HG02884 (cell line): ENCODE measurements at regions not wholly inside any gene's neighbourhood (a gene's known extent, or its start where the extent isn't known, plus 50 kb on each side); places are given as distances from the start of the nearest gene placed in this dataset.
"Not testable (repeated sequence)": the region's sequence is repeated elsewhere in the genome, so short reads cannot be mapped to it uniquely, and the experiment has no call there.

Source experiments
- ATAC-seq: cut with Tn5 transposase; IDR thresholded peaks from one replicate; pipeline ENCODE4 v1.9.1; 2021; ENCODE audit warnings: mild to moderate bottlenecking, moderate library complexity; ENCODE audit not compliant: unreplicated experiment

GRCh38 chr11:23318670-23319069 is 458.4 kb upstream of the CCDC179 start:
- ATAC-seq = no peak

DNA sequence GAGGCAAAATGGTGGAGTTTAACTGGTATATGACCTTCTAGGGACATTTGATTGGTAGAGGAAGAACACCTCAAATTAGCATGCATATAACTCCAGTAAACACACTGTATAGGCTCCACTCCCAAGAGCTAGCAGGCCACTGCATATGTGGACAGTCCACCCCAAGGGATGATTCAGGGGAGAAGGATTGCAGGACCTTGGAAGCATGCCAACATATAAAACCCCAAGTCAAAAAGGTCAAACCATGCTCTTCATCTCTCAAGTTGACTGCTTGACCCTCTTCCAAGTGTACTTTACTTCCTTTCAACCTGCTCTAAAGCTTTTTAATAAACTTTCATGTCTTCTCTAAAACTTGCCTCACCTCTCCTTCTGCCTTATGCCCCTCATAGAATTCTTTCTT is 459.9 kb upstream of the CCDC179 start:
- ATAC-seq = no peak

- ATAC-seq = not testable (repeated sequence)
Measured at GRCh38 chr11:23335586-23335985, 475.3 kb upstream of the CCDC179 start.

- ATAC-seq = no peak
Measured at GRCh38 chr11:23336961-23337360, 476.7 kb upstream of the CCDC179 start.

DNA sequence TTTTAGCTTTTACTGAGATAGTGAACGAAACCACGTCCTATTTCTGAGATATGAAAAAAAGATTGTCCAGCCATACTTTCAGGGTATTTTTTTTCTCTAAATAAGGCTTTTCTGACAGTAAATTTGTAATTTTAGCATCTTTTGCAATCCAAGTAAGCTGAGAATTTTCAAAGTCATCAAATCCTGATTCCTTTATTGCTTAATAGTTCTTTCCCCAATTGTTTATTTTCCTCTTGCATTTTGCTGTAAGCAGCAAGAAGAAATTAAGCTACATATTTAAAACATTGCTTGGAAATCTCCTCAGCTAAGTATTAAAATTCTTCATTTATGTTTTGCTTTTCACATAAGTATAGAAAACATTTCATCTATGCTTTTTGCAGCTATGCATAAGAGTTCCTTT is 493.3 kb upstream of the CCDC179 start:
- ATAC-seq = no peak

- no peak for ATAC-seq
Measured at GRCh38 chr11:23359297-23359696, 499.0 kb upstream of the CCDC179 start.

DNA sequence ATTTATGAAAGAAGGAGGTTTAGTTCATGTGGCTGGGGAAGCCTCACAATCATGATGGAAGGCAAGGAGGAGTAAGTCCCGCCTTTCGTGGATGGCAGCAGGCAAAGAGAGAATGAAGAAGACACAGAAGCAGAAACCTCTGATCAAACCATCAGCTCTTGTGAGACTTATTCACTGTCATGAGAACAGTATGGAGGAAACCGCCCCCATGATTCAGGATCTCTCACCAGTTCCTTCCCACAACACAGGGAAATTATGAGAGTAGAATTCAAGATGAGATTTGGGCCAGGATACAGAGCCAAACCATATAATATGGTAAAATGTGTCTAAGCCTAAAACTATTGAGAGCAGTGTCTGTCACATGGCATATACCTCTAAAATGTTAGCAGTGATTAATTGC is 503.8 kb upstream of the CCDC179 start:
- ATAC-seq = no peak

- ATAC-seq = no peak
Measured at GRCh38 chr11:23370580-23371275, 510.5 kb upstream of the CCDC179 start.

DNA sequence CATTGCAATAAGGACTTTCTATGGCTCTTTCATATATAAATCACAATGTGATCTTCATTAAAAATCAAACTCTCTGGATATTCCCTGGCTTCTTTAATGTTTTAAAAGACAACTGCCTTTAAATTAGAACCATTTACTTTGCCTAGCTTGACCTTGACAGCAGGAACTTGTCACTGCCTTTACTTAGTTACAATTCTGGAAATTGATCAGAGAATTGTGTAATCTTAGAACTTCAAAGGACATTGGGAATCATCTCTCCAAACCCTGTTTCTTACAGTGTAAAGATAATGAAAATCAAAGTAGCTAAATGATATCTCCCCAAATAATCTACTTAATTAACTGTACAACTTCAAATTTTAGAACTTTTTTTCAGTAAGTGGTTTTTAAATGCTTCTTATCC is 517.6 kb upstream of the CCDC179 start:
- no peak for ATAC-seq

GRCh38 chr11:23391031-23391430 is 530.8 kb upstream of the CCDC179 start:
- no peak for ATAC-seq

DNA sequence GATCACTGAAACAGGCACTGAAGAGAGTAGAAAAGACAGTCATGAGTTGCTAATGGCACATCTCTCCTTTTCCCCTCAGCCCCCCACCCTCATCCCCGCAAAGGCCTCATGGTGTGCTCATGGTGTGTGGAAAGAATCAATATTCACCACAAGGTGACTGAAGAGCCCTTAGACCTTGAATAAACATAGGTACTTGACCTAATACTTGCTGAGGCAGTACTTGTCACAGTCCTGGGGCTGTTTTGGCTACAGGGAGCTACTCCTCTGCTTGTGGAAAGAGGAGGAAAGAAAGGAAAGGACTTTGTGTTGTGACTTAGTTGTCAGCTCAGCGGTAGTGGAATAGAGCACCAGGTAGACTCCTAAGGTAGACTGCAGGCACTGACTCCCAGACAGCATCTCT is 537.8 kb upstream of the CCDC179 start:
- no peak for ATAC-seq

DNA sequence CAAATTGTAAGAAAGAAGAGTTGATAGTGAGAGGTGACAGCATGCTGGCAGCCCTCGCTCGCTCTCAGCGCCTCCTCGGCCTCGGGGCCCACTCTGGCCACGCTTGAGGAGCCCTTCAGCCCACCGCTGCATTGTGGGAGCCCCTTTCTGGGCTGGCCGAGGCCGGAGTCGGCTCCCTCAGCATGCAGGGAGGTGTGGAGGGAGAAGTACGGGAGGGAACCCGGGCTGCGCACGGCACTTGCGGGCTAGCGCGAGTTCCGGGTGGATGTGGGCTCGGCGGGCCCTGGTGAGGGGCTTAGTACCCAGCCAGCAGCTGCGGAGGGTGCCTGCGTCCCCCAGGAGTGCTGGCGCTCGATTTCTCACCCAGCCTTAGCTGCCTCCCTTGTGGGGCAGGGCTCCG is 539.7 kb upstream of the CCDC179 start:
- no peak for ATAC-seq

DNA sequence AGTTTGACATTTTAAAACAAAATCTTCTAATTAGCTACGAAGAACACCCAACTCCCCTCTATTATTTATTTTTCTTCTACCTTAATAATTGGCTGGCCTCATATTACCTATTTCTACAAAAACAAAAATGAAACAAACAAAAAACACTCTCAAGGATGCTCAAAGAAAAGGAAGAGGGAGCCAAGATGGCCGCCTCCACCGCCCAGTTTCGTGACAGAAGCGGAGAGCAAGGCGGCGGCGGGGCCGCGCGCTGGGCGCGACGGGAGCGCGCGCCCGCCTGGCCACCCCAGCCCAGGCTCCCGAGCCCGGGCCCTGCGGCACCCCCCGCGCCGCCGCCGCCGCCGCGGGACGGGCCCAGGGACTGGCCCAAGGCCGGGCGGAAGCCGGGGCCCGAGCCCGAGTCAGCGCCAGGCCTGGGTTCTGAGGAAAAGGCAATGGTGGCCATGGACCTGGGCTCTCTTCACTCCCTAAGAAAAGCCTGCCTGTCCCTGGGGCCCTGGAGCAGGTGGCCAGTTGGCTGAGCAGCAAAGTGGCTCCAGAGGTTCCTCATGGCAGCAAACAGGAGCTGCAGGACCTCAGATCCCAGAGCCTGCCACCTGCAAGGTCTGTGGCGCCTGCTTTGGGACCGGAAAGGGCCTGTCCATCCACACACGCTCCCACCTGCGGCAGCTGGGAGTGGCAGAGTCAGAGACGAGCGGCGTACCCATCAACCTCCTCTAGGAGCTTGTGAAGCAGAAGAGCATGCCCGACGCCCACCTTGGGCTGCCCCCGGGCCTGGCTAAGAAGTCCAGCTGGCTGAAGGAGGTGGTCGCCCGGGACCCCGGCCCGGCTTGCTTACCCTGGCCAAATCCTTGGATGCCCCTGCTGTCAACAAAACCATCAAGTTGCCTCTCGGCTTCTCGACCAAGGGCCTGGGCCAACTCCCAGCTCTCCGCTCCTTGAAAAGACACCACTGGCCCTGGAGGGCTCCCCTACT is 543.2 kb upstream of the CCDC179 start:
- ATAC-seq = no peak

GRCh38 chr11:23404225-23405160 is 544.2 kb upstream of the CCDC179 start:
- no peak for ATAC-seq

GRCh38 chr11:23405350-23405937 is 545.2 kb upstream of the CCDC179 start:
- no peak for ATAC-seq

- no peak for ATAC-seq
Measured at GRCh38 chr11:23406131-23406819, 546.0 kb upstream of the CCDC179 start.

- no peak for ATAC-seq
Measured at GRCh38 chr11:23413057-23413456, 552.8 kb upstream of the CCDC179 start.

GRCh38 chr11:23423104-23423503 is 562.8 kb upstream of the CCDC179 start:
- ATAC-seq = no peak

- no peak for ATAC-seq
Measured at GRCh38 chr11:23423656-23424055, 563.4 kb upstream of the CCDC179 start.

DNA sequence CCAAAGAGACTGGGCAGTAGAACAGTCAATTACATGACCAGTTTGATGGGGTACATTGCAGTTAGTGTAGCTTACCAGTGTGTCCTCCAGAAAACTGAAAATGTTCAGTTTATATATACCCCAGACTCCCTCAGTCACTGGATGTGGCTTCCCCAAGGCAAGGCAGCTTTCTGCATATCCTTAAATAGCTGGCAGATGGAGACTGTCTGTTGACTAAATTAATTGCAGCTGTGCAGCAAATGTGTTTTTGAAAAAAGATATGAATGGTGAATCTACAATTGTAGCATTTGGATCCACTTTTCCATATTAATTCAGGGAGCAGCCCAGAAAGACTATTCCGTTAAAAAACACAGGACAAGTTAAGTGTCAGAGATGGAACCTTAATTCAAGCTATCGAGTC is 565.1 kb upstream of the CCDC179 start:
- ATAC-seq = no peak
